C4-2B (cell line): ENCODE measurements at regions not wholly inside any gene's neighbourhood (a gene's known extent, or its start where the extent isn't known, plus 50 kb on each side); places are given as distances from the start of the nearest gene placed in this dataset.

Experiments
- CTCF ChIP-seq: fragments of 450-650 bp; conservative IDR thresholded peaks from 2 replicates; pipeline ENCODE4 v1.5.1; 2017; ENCODE audit warnings: mild to moderate bottlenecking
- ZFX ChIP-seq: fragments of 450-650 bp; IDR thresholded peaks from 2 replicates; pipeline ENCODE4 v1.6.1; 2017

GRCh38 chr7:52525772-52526341 is 509.6 kb upstream of the POM121L12 start:
- TF ChIP-seq CTCF (no peak), ZFX (no peak)
